ENCODE measurements at regions not wholly inside any gene's neighbourhood (a gene's known extent, or its start where the extent isn't known, plus 50 kb on each side); places are given as distances from the start of the nearest gene placed in this dataset.

GRCh38 chr18:65968239-65969004, 217.6 kb downstream of the CDH7 start:
- no peak for TF ChIP-seq EP300 (IDR thresholded peaks at IDR 0.05)
- no peak for TF ChIP-seq MAX (IDR thresholded peaks at IDR 0.05)
- TF ChIP-seq RNF2 (IDR thresholded peaks at IDR 0.05; ENCODE audit: borderline replicate concordance, low read depth) = no peak
- TF ChIP-seq POLR2A (IDR thresholded peaks at IDR 0.05; ENCODE audit: low read length) = no peak

All from A549 (cell line).